SK-N-MC (cell line): ENCODE measurements at regions not wholly inside any gene's neighbourhood (a gene's known extent, or its start where the extent isn't known, plus 50 kb on each side); places are given as distances from the start of the nearest gene placed in this dataset.
"Not testable (repeated sequence)": the region's sequence is repeated elsewhere in the genome, so short reads cannot be mapped to it uniquely, and the experiment has no call there.

Experiments
- EZH2 ChIP-seq: fragments of 200-600 bp; sonication (generic); IDR thresholded peaks from one replicate; pipeline ENCODE4 v1.6.1; 2017; ENCODE audit warnings: antibody characterized with exemption
- POLR2AphosphoS5 ChIP-seq: IDR thresholded peaks from 2 replicates; pipeline ENCODE4 v1.6.1; 2012; ENCODE audit warnings: mild to moderate bottlenecking, low read depth, low read length, borderline replicate concordance

DNA sequence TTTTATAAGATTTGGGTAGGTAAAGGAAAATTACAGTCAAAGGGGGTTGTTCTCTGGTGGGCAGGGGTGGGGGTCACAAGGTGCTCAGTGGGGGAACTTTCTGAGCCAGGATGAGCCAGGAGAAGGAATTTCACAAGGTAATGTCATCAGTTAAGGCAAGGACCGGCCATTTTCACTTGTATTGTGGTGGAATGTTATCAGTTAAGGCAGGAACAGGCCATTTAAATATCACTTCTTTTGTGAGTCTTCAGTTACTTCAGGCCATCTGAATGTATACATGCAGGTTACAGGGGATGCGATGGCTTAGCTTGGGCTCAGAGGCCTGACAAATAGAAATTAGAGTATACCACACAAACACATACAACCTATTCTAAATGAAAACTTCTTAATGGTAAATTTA, 434.9 kb upstream of the NDST3 start:
- not testable (repeated sequence) for TF ChIP-seq POLR2AphosphoS5, EZH2
